Esophagus squamous epithelium (tissue), 5 donors: ENCODE measurements at regions not wholly inside any gene's neighbourhood (a gene's known extent, or its start where the extent isn't known, plus 50 kb on each side); places are given as distances from the start of the nearest gene placed in this dataset.
"Not testable (repeated sequence)": the region's sequence is repeated elsewhere in the genome, so short reads cannot be mapped to it uniquely, and the experiment has no call there.

Experiments used
- DNase-seq: peaks from one replicate; lab custom pipeline; 2025; lab: John Stamatoyannopoulos, UW
- H3K27ac ChIP-seq, 4 donors: fragments of 200-600 bp; sonication (generic); one replicate each; pipeline ENCODE4 v1.5.1; 2016 to 2019; ENCODE audit warnings: mild to moderate bottlenecking in 1 of 4
- H3K27me3 ChIP-seq, 4 donors: fragments of 200-600 bp; sonication (generic); 1 replicate in 3 of 4; 2 replicates in 1 of 4; pipeline versions ENCODE4 v1.5.1 to v1.6.0; 2017 to 2021; ENCODE audit warnings: antibody characterized with exemption in 1 of 4
- H3K36me3 ChIP-seq, 3 donors: fragments of 200-600 bp; sonication (generic); one replicate each; pipeline ENCODE4 v1.5.1; 2016 to 2019
- H3K4me1 ChIP-seq, 3 donors: fragments of 200-600 bp; sonication (generic); one replicate each; pipeline ENCODE4 v1.5.1; 2017 to 2019
- H3K4me3 ChIP-seq, 4 donors: fragments of 200-600 bp; sonication (generic); 1 replicate in 3 of 4; 2 replicates in 1 of 4; pipeline ENCODE4 v1.5.1; 2016 to 2019; ENCODE audit warnings: mild to moderate bottlenecking in 2 of 4, moderate library complexity in 1 of 4
- H3K9me3 ChIP-seq, 3 donors: fragments of 200-600 bp; sonication (generic); one replicate each; pipeline ENCODE4 v1.5.1; 2016 to 2019
- CTCF ChIP-seq, 6 experiments: fragments of 450-650 bp in 4 of 6; fragments of 200-600 bp in 2 of 6; sonication (generic) in 2 of 6; IDR thresholded peaks; one replicate each; pipeline ENCODE4 v1.5.1; 2016 to 2019; ENCODE audit warnings: antibody characterized with exemption in 6 of 6, mild to moderate bottlenecking in 4 of 6, moderate library complexity in 4 of 6
- POLR2A ChIP-seq, 4 donors: fragments of 450-650 bp; IDR thresholded peaks; one replicate each; pipeline ENCODE4 v1.6.1; 2017; ENCODE audit warnings: antibody characterized with exemption in 4 of 4, mild to moderate bottlenecking in 4 of 4, moderate library complexity in 3 of 4
- WGBS, 2 donors: methylation state at CpG; one replicate each; pipeline ENCODE4 v1.1.5; 2018; 5-methylcytosine and 5-hydroxymethylcytosine counted together
- intact Hi-C: fragments of 100-400 bp; cut with DNase I; formaldehyde crosslinking; loops from one replicate; pipeline ENCODE4 v1.15.0; 2022
- donor health status: DM: yes; HTN: yes; CAD: no.

GRCh38 chr2:139556789-139557188 lies 776.6 kb upstream of the NXPH2 start:
- intact Hi-C loops: no loop called here
- Histone ChIP-seq H3K27ac (no peak overlapping the region), H3K9me3 (peaks cover 0 to 6% (median 0%) of the 10 kb centered on the region in 3 donors), H3K36me3 (no peaks in the 10 kb centered on the region), H3K4me3 (no peak overlapping the region), H3K4me1 (no peaks in the 10 kb centered on the region), H3K27me3 (no peaks in the 10 kb centered on the region)
- no peak for TF ChIP-seq POLR2A (IDR thresholded peaks at IDR 0.05)
- TF ChIP-seq CTCF (IDR thresholded peaks at IDR 0.05): no peak
- WGBS, 2 donors: 92 to 97% methylated on average over 5 of the region's 5 CpGs
- DNase-seq: no peak

- no peaks in the 10 kb centered on the region for H3K9me3 ChIP-seq
- DNase-seq: no peak
- no peak overlapping the region for H3K27ac ChIP-seq
- no peaks in the 10 kb centered on the region for H3K4me1 ChIP-seq
- intact Hi-C loops: no loop called here
- H3K36me3 ChIP-seq: no peaks in the 10 kb centered on the region
- no peak overlapping the region for H3K4me3 ChIP-seq
- TF ChIP-seq POLR2A (IDR thresholded peaks at IDR 0.05) (no peak), CTCF (IDR thresholded peaks at IDR 0.05) (no peak)
- no peaks in the 10 kb centered on the region for H3K27me3 ChIP-seq
These were observed 770.7 kb upstream of the NXPH2 start for GRCh38 chr2:139550873-139551272.

- no peak for DNase-seq
- TF ChIP-seq POLR2A (IDR thresholded peaks at IDR 0.05) (no peak), CTCF (IDR thresholded peaks at IDR 0.05) (no peak)
- Histone ChIP-seq H3K4me1 (no peaks in the 10 kb centered on the region), H3K27ac (no peak overlapping the region), H3K9me3 (no peaks in the 10 kb centered on the region), H3K36me3 (no peaks in the 10 kb centered on the region), H3K4me3 (no peak overlapping the region), H3K27me3 (no peaks in the 10 kb centered on the region)
- 0% methylated on average over 1 of the region's 1 CpG for WGBS, 2 donors
- intact Hi-C loops: no loop called here
These were observed 770.2 kb upstream of the NXPH2 start for GRCh38 chr2:139550341-139550740.

GRCh38 chr2:139544186-139544851 lies 764.1 kb upstream of the NXPH2 start:
- no peak for DNase-seq
- WGBS, 2 donors: 51 to 52% methylated on average over 3 of the region's 3 CpGs
- Histone ChIP-seq H3K4me1 (no peaks in the 10 kb centered on the region), H3K36me3 (no peaks in the 10 kb centered on the region), H3K4me3 (no peak overlapping the region), H3K9me3 (peaks cover 0 to 3% (median 0%) of the 10 kb centered on the region in 3 donors), H3K27me3 (no peaks in the 10 kb centered on the region), H3K27ac (no peak overlapping the region)
- TF ChIP-seq POLR2A (IDR thresholded peaks at IDR 0.05) (no peak), CTCF (IDR thresholded peaks at IDR 0.05) (no peak)
- intact Hi-C loops: no loop called here

- H3K4me1 ChIP-seq, DNase-seq, H3K4me3 ChIP-seq, H3K36me3 ChIP-seq, H3K27me3 ChIP-seq, H3K27ac ChIP-seq, H3K9me3 ChIP-seq, intact Hi-C loops: not testable (repeated sequence)
- 77 to 89% methylated on average over 8 to 11 of the region's 21 CpGs for WGBS, 2 donors
These were observed 758.3 kb upstream of the NXPH2 start for GRCh38 chr2:139538332-139539020.
